Type B pancreatic cell (in vitro differentiated cells): ENCODE measurements at regions not wholly inside any gene's neighbourhood (a gene's known extent, or its start where the extent isn't known, plus 50 kb on each side); places are given as distances from the start of the nearest gene placed in this dataset.

Source experiments
- DNase-seq: peaks from one replicate; pipeline ENCODE4 v3.0.0; 2021; ENCODE audit warnings: mixed read lengths; ENCODE audit not compliant: unreplicated experiment; ENCODE audit errors: extremely low spot score
- H3K27ac Mint-ChIP-seq: 2 replicates; pipeline ENCODE4 v1.8.0; 2021; ENCODE audit warnings: mild to moderate bottlenecking, mixed read lengths
- H3K27me3 Mint-ChIP-seq: 2 replicates; pipeline ENCODE4 v1.8.0; 2021; ENCODE audit warnings: mixed read lengths
- H3K36me3 Mint-ChIP-seq: 2 replicates; pipeline ENCODE4 v1.8.0; 2021; ENCODE audit warnings: mixed read lengths
- H3K4me1 Mint-ChIP-seq: one replicate; pipeline ENCODE4 v1.8.0; 2021; ENCODE audit warnings: mixed read lengths; ENCODE audit not compliant: unreplicated experiment
- H3K4me3 Mint-ChIP-seq: 2 replicates; pipeline ENCODE4 v1.8.0; 2021; ENCODE audit warnings: mild to moderate bottlenecking, mixed read lengths
- H3K9me3 Mint-ChIP-seq: 2 replicates; pipeline ENCODE4 v1.8.0; 2021; ENCODE audit warnings: mixed read lengths
- CTCF ChIP-seq: fragments of 200-600 bp; sonication (generic); conservative IDR thresholded peaks from 2 replicates; pipeline ENCODE4 v1.5.0; 2021; ENCODE audit warnings: antibody characterized with exemption, mild to moderate bottlenecking

GRCh38 chr4:125091541-125091940 lies 223.2 kb upstream of the FAT4 start:
- no peaks in the 10 kb centered on the region for H3K9me3 Mint-ChIP-seq
- H3K27ac Mint-ChIP-seq: no peak overlapping the region
- H3K4me1 Mint-ChIP-seq: no peaks in the 10 kb centered on the region
- H3K36me3 Mint-ChIP-seq: no peaks in the 10 kb centered on the region
- H3K4me3 Mint-ChIP-seq: no peak overlapping the region
- no peaks in the 10 kb centered on the region for H3K27me3 Mint-ChIP-seq
- no peak for DNase-seq
- TF ChIP-seq CTCF: no peak

- Mint-ChIP-seq H3K4me3 (no peak overlapping the region), H3K4me1 (peaks cover 2% of the 10 kb centered on the region), H3K27me3 (no peaks in the 10 kb centered on the region), H3K27ac (no peak overlapping the region), H3K36me3 (no peaks in the 10 kb centered on the region), H3K9me3 (no peaks in the 10 kb centered on the region)
- TF ChIP-seq CTCF: no peak
- DNase-seq: no peak
Measured at GRCh38 chr4:125091101-125091500, 223.7 kb upstream of the FAT4 start.

GRCh38 chr4:125084608-125085007 lies 230.1 kb upstream of the FAT4 start:
- Mint-ChIP-seq H3K27ac (no peak overlapping the region), H3K4me1 (peaks cover 11% of the 10 kb centered on the region)

GRCh38 chr4:125082729-125083417 lies 231.9 kb upstream of the FAT4 start:
- no peaks in the 10 kb centered on the region for H3K9me3 Mint-ChIP-seq
- H3K27ac Mint-ChIP-seq: no peak overlapping the region
- no peaks in the 10 kb centered on the region for H3K36me3 Mint-ChIP-seq
- no peak for TF ChIP-seq CTCF
- DNase-seq: no peak
- no peaks in the 10 kb centered on the region for H3K27me3 Mint-ChIP-seq
- H3K4me1 Mint-ChIP-seq: peaks cover 11% of the 10 kb centered on the region
- H3K4me3 Mint-ChIP-seq: no peak overlapping the region

More at GRCh38 chr4:125084608-125085007, 230.1 kb upstream of the FAT4 start:
- H3K36me3 Mint-ChIP-seq: no peaks in the 10 kb centered on the region
- H3K27me3 Mint-ChIP-seq: no peaks in the 10 kb centered on the region
- H3K4me3 Mint-ChIP-seq: no peak overlapping the region
- H3K9me3 Mint-ChIP-seq: no peaks in the 10 kb centered on the region
- TF ChIP-seq CTCF: no peak
- DNase-seq: no peak

GRCh38 chr4:125072269-125072668 lies 242.5 kb upstream of the FAT4 start:
- Mint-ChIP-seq H3K36me3 (no peaks in the 10 kb centered on the region), H3K9me3 (no peaks in the 10 kb centered on the region), H3K27ac (no peak overlapping the region), H3K4me3 (no peak overlapping the region), H3K4me1 (no peaks in the 10 kb centered on the region), H3K27me3 (no peaks in the 10 kb centered on the region)
- no peak for TF ChIP-seq CTCF
- DNase-seq: no peak
